ENCODE measurements at regions not wholly inside any gene's neighbourhood (a gene's known extent, or its start where the extent isn't known, plus 50 kb on each side); places are given as distances from the start of the nearest gene placed in this dataset.

GRCh38 chr10:123559823-123560092, 106.4 kb upstream of the GPR26 start:
- Histone ChIP-seq H3K27me3 (replicated peaks) (no peaks in the 10 kb centered on the region), H3K36me3 (replicated peaks) (no peaks in the 10 kb centered on the region), H3K27ac (no peak overlapping the region), H3K4me3 (ENCODE audit: low read depth, low read length) (no peak overlapping the region)
- in situ Hi-C loops (cut with HindIII; ENCODE audit: low pct_ligation_motif_present, low sequenced_read_pairs): no loop called here
- TF ChIP-seq CTCF (IDR thresholded peaks at IDR 0.05; ENCODE audit: low read depth, low read length, missing control alignments): no peak
- DNase-seq: no peak

- TF ChIP-seq CTCF (IDR thresholded peaks at IDR 0.05; ENCODE audit: low read depth, low read length, missing control alignments): no peak
- no peak for DNase-seq
- H3K27me3 ChIP-seq (replicated peaks): no peaks in the 10 kb centered on the region
- H3K36me3 ChIP-seq (replicated peaks): no peaks in the 10 kb centered on the region
- H3K27ac ChIP-seq: no peak overlapping the region
- in situ Hi-C loops (cut with HindIII; ENCODE audit: low pct_ligation_motif_present, low sequenced_read_pairs): no loop called here
- no peak overlapping the region for H3K4me3 ChIP-seq (ENCODE audit: low read depth, low read length)
These were observed 105.6 kb upstream of the GPR26 start for GRCh38 chr10:123560301-123561140.

GRCh38 chr10:123561141-123561440, 105.1 kb upstream of the GPR26 start:
- H3K27ac ChIP-seq: no peak overlapping the region
- no peak for TF ChIP-seq CTCF (IDR thresholded peaks at IDR 0.05; ENCODE audit: low read depth, low read length, missing control alignments)
- in situ Hi-C loops (cut with HindIII; ENCODE audit: low pct_ligation_motif_present, low sequenced_read_pairs): no loop called here
- H3K36me3 ChIP-seq (replicated peaks): no peaks in the 10 kb centered on the region
- no peaks in the 10 kb centered on the region for H3K27me3 ChIP-seq (replicated peaks)
- no peak overlapping the region for H3K4me3 ChIP-seq (ENCODE audit: low read depth, low read length)
- no peak for DNase-seq

GRCh38 chr10:123562387-123562786, 103.8 kb upstream of the GPR26 start:
- no peak overlapping the region for H3K27ac ChIP-seq
- no peaks in the 10 kb centered on the region for H3K27me3 ChIP-seq (replicated peaks)
- H3K36me3 ChIP-seq (replicated peaks): no peaks in the 10 kb centered on the region
- DNase-seq: no peak
- no peak overlapping the region for H3K4me3 ChIP-seq (ENCODE audit: low read depth, low read length)
- TF ChIP-seq CTCF (IDR thresholded peaks at IDR 0.05; ENCODE audit: low read depth, low read length, missing control alignments): no peak
- in situ Hi-C loops (cut with HindIII; ENCODE audit: low pct_ligation_motif_present, low sequenced_read_pairs): no loop called here

- Histone ChIP-seq H3K27me3 (replicated peaks) (no peaks in the 10 kb centered on the region), H3K4me3 (ENCODE audit: low read depth, low read length) (no peak overlapping the region), H3K27ac (no peak overlapping the region), H3K36me3 (replicated peaks) (no peaks in the 10 kb centered on the region)
- in situ Hi-C loops (cut with HindIII; ENCODE audit: low pct_ligation_motif_present, low sequenced_read_pairs): no loop called here
- no peak for TF ChIP-seq CTCF (IDR thresholded peaks at IDR 0.05; ENCODE audit: low read depth, low read length, missing control alignments)
- no peak for DNase-seq
These were observed 103.2 kb upstream of the GPR26 start for GRCh38 chr10:123562811-123563580.

- no peak for DNase-seq
- no peak overlapping the region for H3K27ac ChIP-seq
- in situ Hi-C loops (cut with HindIII; ENCODE audit: low pct_ligation_motif_present, low sequenced_read_pairs): no loop called here
- H3K36me3 ChIP-seq (replicated peaks): no peaks in the 10 kb centered on the region
- no peak for TF ChIP-seq CTCF (IDR thresholded peaks at IDR 0.05; ENCODE audit: low read depth, low read length, missing control alignments)
- H3K27me3 ChIP-seq (replicated peaks): no peaks in the 10 kb centered on the region
- no peak overlapping the region for H3K4me3 ChIP-seq (ENCODE audit: low read depth, low read length)
These were observed 102.6 kb upstream of the GPR26 start for GRCh38 chr10:123563581-123563855.

All from brain microvascular endothelial cell (primary cell).